IPS-15b (cell line): ENCODE measurements at regions not wholly inside any gene's neighbourhood (a gene's known extent, or its start where the extent isn't known, plus 50 kb on each side); places are given as distances from the start of the nearest gene placed in this dataset.

Source experiments
- H3K27me3 ChIP-seq: one replicate; pipeline ENCODE4 v1.6.1; 2013; ENCODE audit warnings: low read length; ENCODE audit not compliant: control insufficient read depth, insufficient read depth
- H3K36me3 ChIP-seq: one replicate; pipeline ENCODE4 v1.6.1; 2013; ENCODE audit warnings: low read length; ENCODE audit not compliant: control insufficient read depth, insufficient read depth
- H3K4me1 ChIP-seq: one replicate; pipeline ENCODE4 v1.6.1; 2013; ENCODE audit warnings: mild to moderate bottlenecking, low read length; ENCODE audit not compliant: control insufficient read depth, insufficient read depth
- H3K4me3 ChIP-seq: one replicate; pipeline ENCODE4 v1.5.1; 2013; ENCODE audit warnings: low read depth, low read length
- H3K9ac ChIP-seq: one replicate; pipeline ENCODE4 v1.6.1; 2013; ENCODE audit warnings: low read depth, mild to moderate bottlenecking, low read length
- H3K9me3 ChIP-seq: one replicate; pipeline ENCODE4 v1.6.1; 2013; ENCODE audit warnings: mild to moderate bottlenecking, low read length; ENCODE audit not compliant: control insufficient read depth, insufficient read depth

- Histone ChIP-seq H3K4me3 (no peak overlapping the region), H3K36me3 (no peaks in the 10 kb centered on the region), H3K4me1 (no peaks in the 10 kb centered on the region), H3K9ac (no peak overlapping the region), H3K27me3 (no peaks in the 10 kb centered on the region), H3K9me3 (no peaks in the 10 kb centered on the region)
These were observed 232.5 kb upstream of the ZFHX3 start for GRCh38 chr16:73280388-73280787.

- H3K9ac ChIP-seq, result no peak overlapping the region
- H3K4me3 ChIP-seq, result no peak overlapping the region
- no peaks in the 10 kb centered on the region for H3K27me3 ChIP-seq
- no peaks in the 10 kb centered on the region for H3K36me3 ChIP-seq
- H3K4me1 ChIP-seq, result no peaks in the 10 kb centered on the region
- no peaks in the 10 kb centered on the region for H3K9me3 ChIP-seq
These were observed 231.5 kb upstream of the ZFHX3 start for GRCh38 chr16:73279451-73279850.

GRCh38 chr16:73277071-73277470, 229.1 kb upstream of the ZFHX3 start:
- H3K36me3 ChIP-seq, result no peaks in the 10 kb centered on the region
- H3K9me3 ChIP-seq, result no peaks in the 10 kb centered on the region
- H3K27me3 ChIP-seq, result no peaks in the 10 kb centered on the region
- no peak overlapping the region for H3K9ac ChIP-seq
- no peak overlapping the region for H3K4me3 ChIP-seq
- no peaks in the 10 kb centered on the region for H3K4me1 ChIP-seq

- Histone ChIP-seq H3K4me3 (no peak overlapping the region), H3K9me3 (no peaks in the 10 kb centered on the region), H3K27me3 (no peaks in the 10 kb centered on the region), H3K9ac (no peak overlapping the region), H3K36me3 (no peaks in the 10 kb centered on the region), H3K4me1 (no peaks in the 10 kb centered on the region)
These were observed 227.5 kb upstream of the ZFHX3 start for GRCh38 chr16:73275448-73275847.

GRCh38 chr16:73275024-73275423, 227.1 kb upstream of the ZFHX3 start:
- H3K36me3 ChIP-seq, result no peaks in the 10 kb centered on the region
- no peak overlapping the region for H3K4me3 ChIP-seq
- no peak overlapping the region for H3K9ac ChIP-seq
- no peaks in the 10 kb centered on the region for H3K9me3 ChIP-seq
- no peaks in the 10 kb centered on the region for H3K4me1 ChIP-seq
- H3K27me3 ChIP-seq, result no peaks in the 10 kb centered on the region

- H3K27me3 ChIP-seq, result no peaks in the 10 kb centered on the region
- H3K9me3 ChIP-seq, result no peaks in the 10 kb centered on the region
- H3K4me3 ChIP-seq, result no peak overlapping the region
- no peak overlapping the region for H3K9ac ChIP-seq
- no peaks in the 10 kb centered on the region for H3K4me1 ChIP-seq
- no peaks in the 10 kb centered on the region for H3K36me3 ChIP-seq
These were observed 226.2 kb upstream of the ZFHX3 start for GRCh38 chr16:73274140-73274539.

- H3K9ac ChIP-seq, result no peak overlapping the region
- H3K27me3 ChIP-seq, result no peaks in the 10 kb centered on the region
- no peak overlapping the region for H3K4me3 ChIP-seq
- H3K9me3 ChIP-seq, result no peaks in the 10 kb centered on the region
- H3K4me1 ChIP-seq, result no peaks in the 10 kb centered on the region
- no peaks in the 10 kb centered on the region for H3K36me3 ChIP-seq
These were observed 220.6 kb upstream of the ZFHX3 start for GRCh38 chr16:73268366-73268993.

- Histone ChIP-seq H3K9ac (no peak overlapping the region), H3K36me3 (no peaks in the 10 kb centered on the region), H3K27me3 (no peaks in the 10 kb centered on the region)
These were observed 218.0 kb upstream of the ZFHX3 start for GRCh38 chr16:73265935-73266334.

GRCh38 chr16:73265124-73265837, 217.4 kb upstream of the ZFHX3 start:
- no peaks in the 10 kb centered on the region for H3K36me3 ChIP-seq
- H3K4me3 ChIP-seq, result no peak overlapping the region
- H3K9me3 ChIP-seq, result no peaks in the 10 kb centered on the region
- H3K27me3 ChIP-seq, result no peaks in the 10 kb centered on the region
- H3K4me1 ChIP-seq, result no peaks in the 10 kb centered on the region
- no peak overlapping the region for H3K9ac ChIP-seq

More at GRCh38 chr16:73265935-73266334, 218.0 kb upstream of the ZFHX3 start:
- H3K4me1 ChIP-seq, result no peaks in the 10 kb centered on the region
- H3K4me3 ChIP-seq, result no peak overlapping the region
- H3K9me3 ChIP-seq, result no peaks in the 10 kb centered on the region

- Histone ChIP-seq H3K9me3 (no peaks in the 10 kb centered on the region), H3K9ac (no peak overlapping the region), H3K36me3 (no peaks in the 10 kb centered on the region), H3K27me3 (no peaks in the 10 kb centered on the region), H3K4me3 (no peak overlapping the region), H3K4me1 (no peaks in the 10 kb centered on the region)
These were observed 215.0 kb upstream of the ZFHX3 start for GRCh38 chr16:73262931-73263330.

GRCh38 chr16:73255031-73255430, 207.1 kb upstream of the ZFHX3 start:
- Histone ChIP-seq H3K4me1 (no peaks in the 10 kb centered on the region), H3K9me3 (no peaks in the 10 kb centered on the region), H3K36me3 (no peaks in the 10 kb centered on the region), H3K9ac (no peak overlapping the region), H3K4me3 (no peak overlapping the region), H3K27me3 (no peaks in the 10 kb centered on the region)

- no peaks in the 10 kb centered on the region for H3K27me3 ChIP-seq
- H3K4me3 ChIP-seq, result no peak overlapping the region
- no peaks in the 10 kb centered on the region for H3K4me1 ChIP-seq
- no peak overlapping the region for H3K9ac ChIP-seq
- H3K36me3 ChIP-seq, result no peaks in the 10 kb centered on the region
- H3K9me3 ChIP-seq, result no peaks in the 10 kb centered on the region
These were observed 206.1 kb upstream of the ZFHX3 start for GRCh38 chr16:73253922-73254480.
